ENCODE measurements at regions not wholly inside any gene's neighbourhood (a gene's known extent, or its start where the extent isn't known, plus 50 kb on each side); places are given as distances from the start of the nearest gene placed in this dataset.

- Histone ChIP-seq H3K4me2 (ENCODE audit: insufficient read depth, low read length) (no peak overlapping the region), H3K9ac (ENCODE audit: insufficient read depth in 1 of 2, low read depth in 2 of 2, low read length in 2 of 2) (no peak overlapping the region), H2AFZ (ENCODE audit: low read depth, low read length) (no peak overlapping the region), H3K27ac (ENCODE audit: extremely low read depth, low read depth, low read length) (no peak overlapping the region), H3K27me3 (ENCODE audit: control insufficient read depth in 2 of 2, insufficient read depth in 2 of 2, low read length in 2 of 2) (peaks cover 13 to 43% of the 10 kb centered on the region in 2 experiments), H3K9me1 (ENCODE audit: control insufficient read depth, insufficient read depth, low read length) (no peaks in the 10 kb centered on the region), H3K4me3 (no peak overlapping the region), H3K79me2 (ENCODE audit: control insufficient read depth, insufficient read depth, low read length) (no peaks in the 10 kb centered on the region), H3K36me3 (ENCODE audit: control insufficient read depth, insufficient read depth, low read length) (no peaks in the 10 kb centered on the region), H3K9me3 (replicated peaks; ENCODE audit: control insufficient read depth, insufficient read depth, low read depth, low read length) (no peaks in the 10 kb centered on the region), H3K4me1 (replicated peaks in 1 of 2; ENCODE audit: control insufficient read depth in 2 of 2, insufficient read depth in 2 of 2, low read length in 2 of 2) (no peaks in the 10 kb centered on the region), H4K20me1 (replicated peaks; ENCODE audit: control insufficient read depth, insufficient read depth, low read length) (no peaks in the 10 kb centered on the region)
- CTCF ChIA-PET (ENCODE audit: low intra/inter-chr PET ratio), result no interaction called here
- ATAC-seq (no peak), FAIRE-seq (no peak), DNase-seq (ENCODE audit: extremely low read depth in 1 of 4, low spot score in 3 of 4) (no peak)
- in situ Hi-C loops (cut with MboI), result no loop called here
- POLR2A ChIA-PET, result interaction anchor here (0.6 kb wide), 1 partner anchor 315 kb away, joined by 4 read pairs; no protein-coding TSS in a partner anchor
- WGBS (ENCODE audit: insufficient coverage, low coverage, missing lambda C conversion rate), result 4% methylated on average over 3 of the region's 3 CpGs
- TF ChIP-seq THAP12 (CRISPR knock-in tag; IDR thresholded peaks at IDR 0.05) (no peak), RHOXF2B (CRISPR knock-in tag; conservative IDR thresholded peaks at IDR 0.05) (no peak), ARID3A (IDR thresholded peaks at IDR 0.05; ENCODE audit: borderline replicate concordance, low read depth, low read length) (no peak), MLLT1 (IDR thresholded peaks at IDR 0.05) (no peak), ZNF23 (CRISPR knock-in tag; IDR thresholded peaks at IDR 0.05) (no peak), ZNF76 (CRISPR knock-in tag; IDR thresholded peaks at IDR 0.05; ENCODE audit: borderline replicate concordance) (no peak), SNIP1 (IDR thresholded peaks at IDR 0.05; ENCODE audit: low read depth) (no peak), OTX1 (CRISPR knock-in tag; IDR thresholded peaks at IDR 0.05) (no peak), ZNF124 (CRISPR knock-in tag; IDR thresholded peaks at IDR 0.05) (no peak), NR0B1 (IDR thresholded peaks at IDR 0.05; ENCODE audit: partially characterized antibody) (no peak), HMG20A (CRISPR knock-in tag; conservative IDR thresholded peaks at IDR 0.05) (no peak), NONO (IDR thresholded peaks at IDR 0.05; ENCODE audit: low read depth in 2 of 2, low read length in 1 of 2) (no peak), HOXB6 (CRISPR knock-in tag; IDR thresholded peaks at IDR 0.05; ENCODE audit: borderline replicate concordance) (no peak), MYC (IDR thresholded peaks at IDR 0.05; ENCODE audit: low read depth, low read length) (no peak), MYC (CRISPR knock-in tag; IDR thresholded peaks at IDR 0.05; ENCODE audit: borderline replicate concordance, low read depth) (no peak), HDGF (IDR thresholded peaks at IDR 0.05) (no peak), ZNF311 (CRISPR knock-in tag; IDR thresholded peaks at IDR 0.05) (no peak)
- intact Hi-C loops (cut with micrococcal nuclease), result no loop called here
- no TSS peak for BruUV-seq (replicated peaks)
Measured at GRCh38 chr2:100206731-100207255, 64.4 kb upstream of the AFF3 start.
